ENCODE measurements at regions not wholly inside any gene's neighbourhood (a gene's known extent, or its start where the extent isn't known, plus 50 kb on each side); places are given as distances from the start of the nearest gene placed in this dataset.

GRCh38 chr1:106912131-106912530 is 144.3 kb upstream of the PRMT6 start:
- DNase-seq = no peak
- Histone ChIP-seq H3K27me3 (ENCODE audit: insufficient read depth, low read depth) (no peaks in the 10 kb centered on the region), H3K79me2 (ENCODE audit: low read depth) (no peaks in the 10 kb centered on the region), H3K27ac (no peak overlapping the region), H3K9me2 (ENCODE audit: insufficient read depth) (no peaks in the 10 kb centered on the region), H2AFZ (no peak overlapping the region), H3K36me3 (ENCODE audit: low read depth) (no peaks in the 10 kb centered on the region), H3K4me3 (no peak overlapping the region), H3K4me1 (replicated peaks; ENCODE audit: insufficient read depth) (0 out of 2 replicates have a peak, but pooled peaks cover 4% of the 10 kb centered on the region), H3K4me2 (no peak overlapping the region), H3K9me3 (ENCODE audit: insufficient read depth, low read depth) (no peaks in the 10 kb centered on the region), H3F3A (ENCODE audit: insufficient read depth, low read depth) (no peaks in the 10 kb centered on the region), H4K20me1 (ENCODE audit: insufficient read depth) (no peaks in the 10 kb centered on the region)
- CTCF ChIA-PET = no interaction called here
- no peak for TF ChIP-seq CTCF (conservative IDR thresholded peaks at IDR 0.05)
- no peak for TF ChIP-seq EZH2 (IDR thresholded peaks at IDR 0.05; ENCODE audit: low read depth)
- BruUV-seq (replicated peaks) = no TSS peak
- intact Hi-C loops (cut with micrococcal nuclease; ENCODE audit: unreplicated experiment) = no loop called here
- POLR2A ChIA-PET (ENCODE audit: unreplicated experiment) = no interaction called here

GRCh38 chr1:106921186-106921585 is 135.3 kb upstream of the PRMT6 start:
- H4K20me1 ChIP-seq (ENCODE audit: insufficient read depth) = no peaks in the 10 kb centered on the region
- no peaks in the 10 kb centered on the region for H3K79me2 ChIP-seq (ENCODE audit: low read depth)
- ChIA-PET CTCF (no interaction called here), POLR2A (ENCODE audit: unreplicated experiment) (no interaction called here)
- no peaks in the 10 kb centered on the region for H3F3A ChIP-seq (ENCODE audit: insufficient read depth, low read depth)
- H2AFZ ChIP-seq = no peak overlapping the region
- no peak overlapping the region for H3K27ac ChIP-seq
- intact Hi-C loops (cut with micrococcal nuclease; ENCODE audit: unreplicated experiment) = no loop called here
- no peaks in the 10 kb centered on the region for H3K9me3 ChIP-seq (ENCODE audit: insufficient read depth, low read depth)
- no peak overlapping the region for H3K4me2 ChIP-seq
- DNase-seq = no peak
- no peak overlapping the region for H3K4me3 ChIP-seq
- H3K36me3 ChIP-seq (ENCODE audit: low read depth) = no peaks in the 10 kb centered on the region
- H3K4me1 ChIP-seq (replicated peaks; ENCODE audit: insufficient read depth) = no peaks in the 10 kb centered on the region
- peaks cover 4% of the 10 kb centered on the region for H3K9me2 ChIP-seq (ENCODE audit: insufficient read depth)
- no TSS peak for BruUV-seq (replicated peaks)
- no peak for TF ChIP-seq EZH2 (IDR thresholded peaks at IDR 0.05; ENCODE audit: low read depth)
- no peaks in the 10 kb centered on the region for H3K27me3 ChIP-seq (ENCODE audit: insufficient read depth, low read depth)

- BruUV-seq (replicated peaks) = no TSS peak
Observed at GRCh38 chr1:106924360-106924759, 132.1 kb upstream of the PRMT6 start.

More at GRCh38 chr1:106924360-106924759, 132.1 kb upstream of the PRMT6 start:
- Histone ChIP-seq H3K9me3 (ENCODE audit: insufficient read depth, low read depth) (no peaks in the 10 kb centered on the region), H3K27me3 (ENCODE audit: insufficient read depth, low read depth) (no peaks in the 10 kb centered on the region), H3K27ac (no peak overlapping the region), H4K20me1 (ENCODE audit: insufficient read depth) (no peaks in the 10 kb centered on the region), H3K4me3 (no peak overlapping the region), H3K36me3 (ENCODE audit: low read depth) (no peaks in the 10 kb centered on the region), H3K4me1 (replicated peaks; ENCODE audit: insufficient read depth) (no peaks in the 10 kb centered on the region), H2AFZ (0 out of 2 replicates have a peak overlapping the region, but pooled peaks have one; percentile 52), H3K4me2 (no peak overlapping the region), H3K79me2 (ENCODE audit: low read depth) (no peaks in the 10 kb centered on the region), H3K9me2 (ENCODE audit: insufficient read depth) (no peaks in the 10 kb centered on the region; the same call in 1 of the 2 replicates), H3F3A (ENCODE audit: insufficient read depth, low read depth) (no peaks in the 10 kb centered on the region)
- ChIA-PET POLR2A (ENCODE audit: unreplicated experiment) (no interaction called here), CTCF (no interaction called here)
- intact Hi-C loops (cut with micrococcal nuclease; ENCODE audit: unreplicated experiment) = no loop called here
- no peak for DNase-seq
- TF ChIP-seq EZH2 (IDR thresholded peaks at IDR 0.05; ENCODE audit: low read depth) (no peak), CTCF (conservative IDR thresholded peaks at IDR 0.05) (no peak)

Data from PC-9 (cell line).